GM06990 (cell line): ENCODE measurements at regions not wholly inside any gene's neighbourhood (a gene's known extent, or its start where the extent isn't known, plus 50 kb on each side); places are given as distances from the start of the nearest gene placed in this dataset.
"Not testable (repeated sequence)": the region's sequence is repeated elsewhere in the genome, so short reads cannot be mapped to it uniquely, and the experiment has no call there.

Experiments
- DNase-seq: peaks from one replicate; pipeline ENCODE4 v3.0.0-alpha.2; 2011; ENCODE audit not compliant: insufficient read length; ENCODE audit errors: extremely low read depth
- H3K27me3 ChIP-seq: replicated peaks from 2 replicates; pipeline ENCODE4 v1.6.0; 2011; ENCODE audit warnings: low read length; ENCODE audit not compliant: control insufficient read depth, insufficient read depth
- H3K36me3 ChIP-seq: 2 replicates; pipeline ENCODE4 v1.5.1; 2011; ENCODE audit warnings: low read length; ENCODE audit not compliant: control insufficient read depth, insufficient read depth
- H3K4me3 ChIP-seq: replicated peaks from 2 replicates; pipeline ENCODE4 v1.5.1; 2011; ENCODE audit warnings: low read depth, mild to moderate bottlenecking, control low read depth, low read length
- TF ChIP-seq, protein P1 (sequence below): IDR thresholded peaks from 2 replicates; pipeline ENCODE4 v1.5.1; 2011; ENCODE audit warnings: low read length, control low read depth, mild to moderate bottlenecking, inconsistent platforms; ENCODE audit not compliant: insufficient read depth, poor library complexity, severe bottlenecking

DNA sequence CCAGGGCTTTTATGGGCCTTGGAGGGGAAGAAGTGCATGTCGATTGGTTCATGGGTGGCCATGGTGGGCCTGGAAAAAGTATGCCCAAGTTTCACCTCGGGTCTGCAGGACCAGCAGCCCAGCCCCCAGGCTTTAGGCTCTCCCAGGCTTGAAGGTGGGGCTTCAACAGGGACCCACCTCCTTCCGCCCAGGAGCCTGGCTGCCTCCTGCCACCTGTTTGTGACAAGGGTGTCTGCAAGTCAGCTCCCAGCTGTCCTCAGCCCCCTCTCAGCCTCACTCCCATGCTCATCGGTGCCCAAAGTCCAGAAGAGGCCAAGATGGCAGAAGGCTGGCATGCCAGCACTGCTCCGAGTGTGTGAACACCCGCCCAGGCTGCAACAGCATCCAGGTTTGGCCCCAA, 1063.2 kb upstream of the ACO1 start:
- TF ChIP-seq, protein P1, sequence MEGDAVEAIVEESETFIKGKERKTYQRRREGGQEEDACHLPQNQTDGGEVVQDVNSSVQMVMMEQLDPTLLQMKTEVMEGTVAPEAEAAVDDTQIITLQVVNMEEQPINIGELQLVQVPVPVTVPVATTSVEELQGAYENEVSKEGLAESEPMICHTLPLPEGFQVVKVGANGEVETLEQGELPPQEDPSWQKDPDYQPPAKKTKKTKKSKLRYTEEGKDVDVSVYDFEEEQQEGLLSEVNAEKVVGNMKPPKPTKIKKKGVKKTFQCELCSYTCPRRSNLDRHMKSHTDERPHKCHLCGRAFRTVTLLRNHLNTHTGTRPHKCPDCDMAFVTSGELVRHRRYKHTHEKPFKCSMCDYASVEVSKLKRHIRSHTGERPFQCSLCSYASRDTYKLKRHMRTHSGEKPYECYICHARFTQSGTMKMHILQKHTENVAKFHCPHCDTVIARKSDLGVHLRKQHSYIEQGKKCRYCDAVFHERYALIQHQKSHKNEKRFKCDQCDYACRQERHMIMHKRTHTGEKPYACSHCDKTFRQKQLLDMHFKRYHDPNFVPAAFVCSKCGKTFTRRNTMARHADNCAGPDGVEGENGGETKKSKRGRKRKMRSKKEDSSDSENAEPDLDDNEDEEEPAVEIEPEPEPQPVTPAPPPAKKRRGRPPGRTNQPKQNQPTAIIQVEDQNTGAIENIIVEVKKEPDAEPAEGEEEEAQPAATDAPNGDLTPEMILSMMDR = no peak
- no peaks in the 10 kb centered on the region for H3K36me3 ChIP-seq
- no peaks in the 10 kb centered on the region for H3K27me3 ChIP-seq
- no peak overlapping the region for H3K4me3 ChIP-seq
- DNase-seq = no peak

DNA sequence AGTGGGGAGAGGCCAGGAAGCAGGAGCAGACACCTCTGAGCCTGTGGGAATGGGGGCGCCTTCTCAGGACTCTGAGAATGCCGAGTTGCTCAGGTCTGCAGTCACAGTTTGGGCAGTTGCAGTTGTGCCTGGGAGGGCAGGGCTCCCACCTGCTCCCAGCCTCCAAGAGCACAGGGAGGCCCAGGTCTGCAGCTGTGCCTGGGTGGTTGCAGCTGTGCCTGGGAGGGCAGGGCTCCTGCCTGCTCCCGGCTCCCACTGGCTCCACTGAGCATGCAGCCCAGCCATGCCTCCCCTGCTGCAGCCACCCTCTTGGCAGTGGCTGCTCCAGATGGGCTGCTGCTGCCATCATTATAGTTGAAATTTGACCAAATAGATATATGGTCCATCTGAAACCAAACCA, 1062.8 kb upstream of the ACO1 start:
- DNase-seq = no peak
- no peaks in the 10 kb centered on the region for H3K27me3 ChIP-seq
- H3K36me3 ChIP-seq = no peaks in the 10 kb centered on the region
- TF ChIP-seq, protein P1 = no peak
- no peak overlapping the region for H3K4me3 ChIP-seq

DNA sequence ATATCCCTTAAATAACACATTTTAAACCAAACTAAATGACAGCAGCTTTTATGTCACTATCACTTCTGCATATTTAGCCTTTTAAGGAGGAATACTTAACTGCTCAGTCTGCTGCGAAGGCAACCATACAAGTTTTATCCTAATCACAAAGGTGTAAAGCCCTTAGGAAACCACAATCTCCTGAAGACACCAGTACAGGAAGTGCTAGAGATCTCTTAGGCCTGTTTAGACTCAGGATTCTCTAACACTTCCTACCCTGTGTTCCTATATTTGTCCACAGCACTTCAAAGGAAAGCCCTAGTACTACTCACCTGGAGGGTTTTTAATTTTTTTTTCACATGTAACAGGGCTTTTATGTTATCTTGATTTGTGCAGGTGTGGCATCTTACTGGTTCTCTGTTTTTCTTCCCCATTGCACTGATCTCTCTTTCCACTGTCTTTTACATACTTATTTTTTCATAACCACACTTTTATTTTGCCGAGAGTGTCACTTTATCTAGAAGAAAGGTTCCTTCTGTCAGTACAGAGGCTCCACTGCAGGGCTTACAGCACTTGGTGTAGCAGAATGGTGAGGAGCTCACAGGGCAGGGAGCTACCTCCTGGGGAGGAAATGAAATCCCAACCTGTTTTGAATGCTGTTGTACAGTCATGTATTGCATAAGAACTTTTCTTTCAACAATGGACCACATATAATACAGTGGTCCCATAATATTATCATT, 1060.6 kb upstream of the ACO1 start:
- DNase-seq = no peak
- TF ChIP-seq, protein P1 = no peak
- no peak overlapping the region for H3K4me3 ChIP-seq
- H3K27me3 ChIP-seq = no peaks in the 10 kb centered on the region
- no peaks in the 10 kb centered on the region for H3K36me3 ChIP-seq

DNA sequence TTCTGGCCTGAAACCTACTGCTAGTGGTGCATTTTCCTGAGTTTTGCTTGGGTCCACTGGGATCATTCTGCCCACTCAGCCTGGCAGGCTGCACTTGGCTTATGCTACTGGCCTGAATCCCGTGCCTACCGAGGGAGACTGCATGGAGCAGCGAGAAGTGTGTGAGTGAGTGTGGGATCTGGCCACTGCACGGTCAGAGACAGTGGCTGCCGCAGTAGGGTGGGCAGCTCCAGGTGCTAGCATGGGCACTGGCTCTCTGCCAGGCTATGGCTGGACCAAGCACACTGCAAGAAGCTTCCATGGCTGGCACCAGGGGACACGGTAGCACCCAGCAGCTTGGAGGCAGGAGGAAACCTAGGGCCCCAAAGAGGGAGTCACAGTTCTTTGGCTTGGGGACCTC, 1058.7 kb upstream of the ACO1 start:
- no peak for DNase-seq
- TF ChIP-seq, protein P1 = no peak
- Histone ChIP-seq H3K4me3 (no peak overlapping the region), H3K36me3 (no peaks in the 10 kb centered on the region), H3K27me3 (no peaks in the 10 kb centered on the region)

GRCh38 chr9:31326883-31327282, 1057.6 kb upstream of the ACO1 start:
- not testable (repeated sequence) for DNase-seq, H3K36me3 ChIP-seq, H3K27me3 ChIP-seq, H3K4me3 ChIP-seq

GRCh38 chr9:31334837-31335528, 1049.5 kb upstream of the ACO1 start:
- H3K36me3 ChIP-seq = no peaks in the 10 kb centered on the region
- H3K4me3 ChIP-seq = no peak overlapping the region
- DNase-seq = no peak
- H3K27me3 ChIP-seq = no peaks in the 10 kb centered on the region
- TF ChIP-seq, protein P1 = no peak
